HG02571 (cell line): ENCODE measurements at regions not wholly inside any gene's neighbourhood (a gene's known extent, or its start where the extent isn't known, plus 50 kb on each side); places are given as distances from the start of the nearest gene placed in this dataset.
A peak's percentile ranks its signal among the peaks of the same experiment; 100 is the strongest.

ENCODE experiments used
- ATAC-seq: cut with Tn5 transposase; IDR thresholded peaks from one replicate; pipeline ENCODE4 v1.9.1; 2021; ENCODE audit warnings: mild to moderate bottlenecking, moderate library complexity; ENCODE audit not compliant: unreplicated experiment

- ATAC-seq: no peak
Observed at GRCh38 chr2:211129798-211130197, 573.4 kb downstream of the CPS1 start.

GRCh38 chr2:211132046-211132445, 575.6 kb downstream of the CPS1 start:
- ATAC-seq: no peak

GRCh38 chr2:211132573-211132972, 576.2 kb downstream of the CPS1 start:
- ATAC-seq: no peak

GRCh38 chr2:211133766-211134165, 577.4 kb downstream of the CPS1 start:
- ATAC-seq: no peak

- ATAC-seq: no peak
Observed at GRCh38 chr2:211138551-211138950, 582.2 kb downstream of the CPS1 start.

GRCh38 chr2:211141646-211142045, 585.2 kb downstream of the CPS1 start:
- ATAC-seq: no peak

- no peak for ATAC-seq
Observed at GRCh38 chr2:211144078-211144477, 587.7 kb downstream of the CPS1 start.

GRCh38 chr2:211144974-211145665, 588.7 kb downstream of the CPS1 start:
- no peak for ATAC-seq

GRCh38 chr2:211149731-211150130, 593.3 kb downstream of the CPS1 start:
- ATAC-seq: no peak

GRCh38 chr2:211157211-211157610, 600.8 kb downstream of the CPS1 start:
- no peak for ATAC-seq

- ATAC-seq: peak; percentile 98
Observed at GRCh38 chr2:211157856-211158463, 601.6 kb downstream of the CPS1 start.

GRCh38 chr2:211159972-211160371, 603.6 kb downstream of the CPS1 start:
- ATAC-seq: no peak

- ATAC-seq: no peak
Observed at GRCh38 chr2:211161236-211161635, 604.8 kb downstream of the CPS1 start.

GRCh38 chr2:211162911-211163310, 606.5 kb downstream of the CPS1 start:
- ATAC-seq: no peak

- ATAC-seq: no peak
Observed at GRCh38 chr2:211170843-211171242, 614.4 kb downstream of the CPS1 start.

- ATAC-seq: no peak
Observed at GRCh38 chr2:211174021-211174420, 617.6 kb downstream of the CPS1 start.

GRCh38 chr2:211174631-211175030, 618.2 kb downstream of the CPS1 start:
- no peak for ATAC-seq

- no peak for ATAC-seq
Observed at GRCh38 chr2:211175956-211176355, 619.6 kb downstream of the CPS1 start.

- ATAC-seq: no peak
Observed at GRCh38 chr2:211176514-211177141, 620.2 kb downstream of the CPS1 start.

- no peak for ATAC-seq
Observed at GRCh38 chr2:211181626-211182025, 625.2 kb downstream of the CPS1 start.

GRCh38 chr2:211187602-211188001, 631.2 kb downstream of the CPS1 start:
- ATAC-seq: no peak

- ATAC-seq: peak; percentile 90
Observed at GRCh38 chr2:211203986-211204385, 647.6 kb downstream of the CPS1 start.
